GM12878 (cell line): ENCODE measurements at regions not wholly inside any gene's neighbourhood (a gene's known extent, or its start where the extent isn't known, plus 50 kb on each side); places are given as distances from the start of the nearest gene placed in this dataset.

Experiments
- ATAC-seq: fragments of 200-7000 bp; cut with Tn5 transposase; 3 replicates; pipeline ENCODE4 v1.9.1; 2020; ENCODE audit warnings: mild to moderate bottlenecking, moderate library complexity
- BruUV-seq: library from RNA; stranded (reverse); fragments of 400-500 nt; replicated peaks from 2 replicates; lab custom pipeline; 2021; lab: Mats Ljungman, UMichigan
- CTCF ChIA-PET: fragments of 300-600 bp; sonication (Branson Sonifier 250); formaldehyde crosslinking; extraction: SDS; loops from one replicate; lab custom pipeline; 2021; ENCODE audit warnings: inconsistent platforms; lab: Yijun Ruan, JAX
- POLR2A ChIA-PET: fragments of 350-600 bp; formaldehyde crosslinking; extraction: SDS; loops from one replicate; lab custom pipeline; 2021; ENCODE audit warnings: inconsistent platforms; lab: Charles Lee
- RAD21 ChIA-PET: fragments of 300-600 bp; sonication (Branson Sonifier 250); formaldehyde crosslinking; loops from one replicate; lab custom pipeline; 2023; ENCODE audit warnings: antibody characterized with exemption; ENCODE audit not compliant: unreplicated experiment; lab: Charles Lee
- SMC1A ChIA-PET: fragments of 300-600 bp; sonication (Branson Sonifier 250); formaldehyde crosslinking; loops from one replicate; lab custom pipeline; 2023; ENCODE audit not compliant: unreplicated experiment, uncharacterized antibody; lab: Charles Lee
- DNase-seq: peaks from one replicate; pipeline ENCODE4 v3.0.0-alpha.2; 2011; ENCODE audit warnings: low read depth, low spot score
- FAIRE-seq: peaks from 3 replicates; lab custom pipeline; 2011; peaks lifted over from hg19 to GRCh38; lab: Jason Lieb, UNC
- H2AFZ ChIP-seq: 2 replicates; pipeline ENCODE4 v1.6.0; 2011; ENCODE audit warnings: low read depth, low read length, control low read depth; ENCODE audit not compliant: control insufficient read depth
- H3K27ac ChIP-seq: 2 replicates; pipeline ENCODE4 v1.5.1; 2011; ENCODE audit warnings: control low read depth; ENCODE audit not compliant: control insufficient read depth, insufficient read depth
- H3K27me3 ChIP-seq, 2 experiments: replicated peaks in 1 of 2; 2 replicates each; pipeline versions ENCODE4 v1.6.0 to v1.6.1; 2011; ENCODE audit warnings: low read length in 1 of 2; ENCODE audit not compliant: control insufficient read depth in 2 of 2, insufficient read depth in 2 of 2
- H3K36me3 ChIP-seq, 2 experiments: 2 replicates each; pipeline ENCODE4 v1.5.1; 2011; ENCODE audit warnings: low read length in 1 of 2; ENCODE audit not compliant: control insufficient read depth in 2 of 2, insufficient read depth in 2 of 2
- H3K4me1 ChIP-seq: 2 replicates; pipeline ENCODE4 v1.6.1; 2011; ENCODE audit warnings: mild to moderate bottlenecking, low read length, moderate library complexity, mixed read lengths; ENCODE audit not compliant: control insufficient read depth, insufficient read depth
- H3K4me2 ChIP-seq: 2 replicates; pipeline ENCODE4 v1.6.0; 2011; ENCODE audit warnings: control low read depth; ENCODE audit not compliant: control insufficient read depth, insufficient read depth
- H3K4me3 ChIP-seq: fragments of 200-600 bp; sonication (generic); 2 replicates; pipeline ENCODE4 v1.5.1; 2016
- H3K79me2 ChIP-seq: 2 replicates; pipeline ENCODE4 v1.6.0; 2011; ENCODE audit warnings: low read length; ENCODE audit not compliant: control insufficient read depth, insufficient read depth
- H3K9ac ChIP-seq: 2 replicates; pipeline ENCODE4 v1.8.0; 2011; ENCODE audit warnings: low read length, control low read depth, mixed read lengths; ENCODE audit not compliant: control insufficient read depth, insufficient read depth
- H3K9me3 ChIP-seq: replicated peaks from 3 replicates; pipeline ENCODE4 v1.5.1; 2011; ENCODE audit warnings: mild to moderate bottlenecking, low read length; ENCODE audit not compliant: control insufficient read depth, insufficient read depth
- H4K20me1 ChIP-seq: 2 replicates; pipeline ENCODE4 v1.6.0; 2011; ENCODE audit not compliant: control insufficient read depth, insufficient read depth
- CBX5 ChIP-seq: sonication (generic); IDR thresholded peaks from 2 replicates; pipeline ENCODE4 v1.6.1; 2016; ENCODE audit warnings: low read depth, moderate library complexity, mild to moderate bottlenecking, inconsistent platforms
- CTCF ChIP-seq, 3 experiments: IDR thresholded peaks in 2 of 3; conservative IDR thresholded peaks in 1 of 3; 2 replicates each; pipeline ENCODE4 v1.5.1; 2011; ENCODE audit warnings: low read depth in 3 of 3, low read length in 3 of 3, mild to moderate bottlenecking in 3 of 3, control low read depth in 2 of 3, moderate library complexity in 2 of 3, inconsistent platforms in 1 of 3, mixed read lengths in 1 of 3; ENCODE audit not compliant: control insufficient read depth in 2 of 3, insufficient read depth in 1 of 3; ENCODE audit errors: extremely low read depth in 1 of 3
- NFIC ChIP-seq: IDR thresholded peaks from 2 replicates; pipeline ENCODE4 v1.6.1; 2012; ENCODE audit warnings: low read depth, mild to moderate bottlenecking, inconsistent platforms, low read length, moderate library complexity
- NR2C1 ChIP-seq: fragments of 450-650 bp; IDR thresholded peaks from 2 replicates; pipeline ENCODE4 v1.6.1; 2017; ENCODE audit warnings: antibody characterized with exemption, mild to moderate bottlenecking, moderate library complexity
- RCOR1 ChIP-seq: conservative IDR thresholded peaks from 2 replicates; pipeline ENCODE4 v1.6.1; 2012; ENCODE audit warnings: low read depth, low read length, improper control_type of control experiment
- SMARCA5 ChIP-seq: fragments of 450-650 bp; IDR thresholded peaks from 2 replicates; pipeline ENCODE4 v1.6.1; 2017; ENCODE audit warnings: mild to moderate bottlenecking
- SRF ChIP-seq, 2 experiments: IDR thresholded peaks; 2 replicates each; pipeline ENCODE4 v1.6.1; 2011; ENCODE audit warnings: low read depth in 2 of 2, low read length in 2 of 2, mild to moderate bottlenecking in 1 of 2, moderate library complexity in 1 of 2
- TARDBP ChIP-seq: IDR thresholded peaks from 2 replicates; pipeline ENCODE4 v1.6.1; 2016; ENCODE audit warnings: borderline replicate concordance
- ZNF622 ChIP-seq: fragments of 450-650 bp; IDR thresholded peaks from 2 replicates; pipeline ENCODE4 v1.6.1; 2017; ENCODE audit warnings: mild to moderate bottlenecking, inconsistent platforms
- ZNF687 ChIP-seq: fragments of 450-650 bp; IDR thresholded peaks from 2 replicates; pipeline ENCODE4 v1.6.1; 2017; ENCODE audit warnings: mild to moderate bottlenecking, moderate library complexity
- WGBS: methylation state at CpG from one replicate; pipeline ENCODE4 v1.1.6; 2016; ENCODE audit warnings: low lambda C conversion rate; ENCODE audit not compliant: insufficient replicate concordance, insufficient coverage; ENCODE audit errors: missing lambda C conversion rate; 5-methylcytosine and 5-hydroxymethylcytosine counted together
- in situ Hi-C: fragments of 300-500 bp; cut with MboI; formaldehyde crosslinking; loops from 9 replicates; pipeline ENCODE4 v1.14.3; 2018; ENCODE audit warnings: mixed read lengths
- intact Hi-C: fragments of 100-400 bp; cut with micrococcal nuclease; formaldehyde crosslinking; loops from one replicate; pipeline ENCODE4 v1.14.2; 2022; ENCODE audit not compliant: unreplicated experiment

- ChIA-PET SMC1A (interaction anchor here (0.6 to 1.2 kb wide), 2 partner anchors 8 to 32 kb away, joined by 3 to 4 read pairs; no protein-coding TSS in a partner anchor), CTCF (no interaction called here)
- intact Hi-C loops = no loop called here
Observed at GRCh38 chr1:95734560-95734959, 500.6 kb downstream of the RWDD3 start.

More at GRCh38 chr1:95734560-95734959, 500.6 kb downstream of the RWDD3 start:
- no peak for ATAC-seq
- ChIA-PET POLR2A (interaction anchor here (0.5 kb wide), 1 partner anchor 9 kb away, joined by 3 read pairs; no protein-coding TSS in a partner anchor), RAD21 (no interaction called here)
- Histone ChIP-seq H3K4me1 (no peaks in the 10 kb centered on the region), H2AFZ (no peak overlapping the region), H3K27ac (no peak overlapping the region), H3K79me2 (no peaks in the 10 kb centered on the region), H3K4me3 (no peak overlapping the region), H3K27me3 (no peaks in the 10 kb centered on the region), H4K20me1 (no peaks in the 10 kb centered on the region), H3K9ac (no peak overlapping the region), H3K9me3 (no peaks in the 10 kb centered on the region), H3K4me2 (no peak overlapping the region), H3K36me3 (no peaks in the 10 kb centered on the region)
- in situ Hi-C loops = no loop called here
- no peak for TF ChIP-seq ZNF622
- TF ChIP-seq NR2C1 = no peak
- no peak for TF ChIP-seq TARDBP
- TF ChIP-seq NFIC = no peak
- TF ChIP-seq RCOR1 = no peak
- no peak for TF ChIP-seq ZNF687
- TF ChIP-seq SRF (IDR thresholded peaks at IDR 0.05; ENCODE audit: low read depth in 2 of 2, low read length in 2 of 2) = no peak
- no peak for TF ChIP-seq CBX5
- TF ChIP-seq CTCF (IDR thresholded peaks at IDR 0.05 in 2 of 3, conservative IDR thresholded peaks at IDR 0.05 in 1 of 3; ENCODE audit: control insufficient read depth in 2 of 3, extremely low read depth in 1 of 3, insufficient read depth in 1 of 3, low read depth in 3 of 3, low read length in 3 of 3) = no peak
- TF ChIP-seq SMARCA5 = no peak
- no peak for DNase-seq
- no peak for FAIRE-seq
- BruUV-seq = no TSS peak
- 2% methylated on average over 2 of the region's 2 CpGs for WGBS
